OCI-LY1 (cell line): ENCODE measurements at regions not wholly inside any gene's neighbourhood (a gene's known extent, or its start where the extent isn't known, plus 50 kb on each side); places are given as distances from the start of the nearest gene placed in this dataset.

Experiments used
- H2AFZ ChIP-seq: fragments of 200-600 bp; sonication (generic), shearing (Covaris generic); 2 replicates; pipeline ENCODE4 v1.6.0; 2014; ENCODE audit warnings: antibody characterized with exemption, mild to moderate bottlenecking, low read length
- H3F3A ChIP-seq: fragments of 200-600 bp; sonication (generic), shearing (Covaris generic); 2 replicates; pipeline ENCODE4 v1.6.0; 2014; ENCODE audit warnings: mild to moderate bottlenecking, antibody characterized with exemption, low read length, moderate library complexity; ENCODE audit not compliant: insufficient read depth
- H3K27ac ChIP-seq: fragments of 200-600 bp; sonication (generic); 2 replicates; pipeline ENCODE4 v1.5.1; 2014; ENCODE audit warnings: low read length, mixed run types, mild to moderate bottlenecking, low read depth; ENCODE audit not compliant: poor library complexity, severe bottlenecking
- H3K27me3 ChIP-seq: fragments of 200-600 bp; sonication (generic); 2 replicates; pipeline ENCODE4 v1.6.0; 2014; ENCODE audit warnings: antibody characterized with exemption, mild to moderate bottlenecking, low read length, moderate library complexity; ENCODE audit not compliant: insufficient read depth
- H3K36me3 ChIP-seq: fragments of 200-600 bp; sonication (generic); 2 replicates; pipeline ENCODE4 v1.6.1; 2014; ENCODE audit warnings: mild to moderate bottlenecking, antibody characterized with exemption, low read length, moderate library complexity, mixed read lengths; ENCODE audit not compliant: insufficient read depth
- H3K4me1 ChIP-seq: fragments of 200-600 bp; sonication (generic); 2 replicates; pipeline ENCODE4 v1.5.1; 2014; ENCODE audit warnings: mild to moderate bottlenecking, low read length, moderate library complexity; ENCODE audit not compliant: insufficient read depth, severe bottlenecking
- H3K4me2 ChIP-seq: fragments of 200-600 bp; sonication (generic), shearing (Covaris generic); 2 replicates; pipeline ENCODE4 v1.6.1; 2014; ENCODE audit warnings: low read length
- H3K4me3 ChIP-seq: fragments of 200-600 bp; sonication (generic); 2 replicates; pipeline ENCODE4 v1.5.1; 2014; ENCODE audit warnings: low read length, low read depth, mild to moderate bottlenecking, mixed read lengths; ENCODE audit not compliant: poor library complexity, severe bottlenecking
- H3K79me2 ChIP-seq: fragments of 200-600 bp; shearing (Covaris generic); 2 replicates; pipeline ENCODE4 v1.6.1; 2016; ENCODE audit warnings: mixed run types, low read length, mixed read lengths; ENCODE audit not compliant: insufficient read depth
- H3K9ac ChIP-seq: fragments of 200-600 bp; sonication (generic), shearing (Covaris generic); 2 replicates; pipeline ENCODE4 v1.6.1; 2014; ENCODE audit warnings: mild to moderate bottlenecking, low read length, mixed read lengths
- H3K9me2 ChIP-seq: fragments of 200-600 bp; sonication (generic), shearing (Covaris generic); 2 replicates; pipeline ENCODE4 v1.6.1; 2014; ENCODE audit warnings: low read depth, mild to moderate bottlenecking, low read length, mixed read lengths
- H3K9me3 ChIP-seq: fragments of 200-600 bp; shearing (Covaris generic); 2 replicates; pipeline ENCODE4 v1.6.1; 2014; ENCODE audit warnings: low read length, mixed read lengths
- H4K20me1 ChIP-seq: fragments of 200-600 bp; sonication (generic), shearing (Covaris generic); 2 replicates; pipeline ENCODE4 v1.6.0; 2016; ENCODE audit warnings: mild to moderate bottlenecking, low read length; ENCODE audit not compliant: insufficient read depth
- CTCF ChIP-seq: fragments of 200-600 bp; sonication (generic), shearing (Covaris generic); IDR thresholded peaks from 2 replicates; pipeline ENCODE4 v1.5.1; 2017; ENCODE audit warnings: mild to moderate bottlenecking, antibody characterized with exemption, low read length, moderate library complexity, mixed read lengths
- EZH2 ChIP-seq: fragments of 200-600 bp; sonication (generic), shearing (Covaris generic); IDR thresholded peaks from 2 replicates; pipeline ENCODE4 v1.8.0; 2017; ENCODE audit warnings: borderline replicate concordance, mixed run types, mild to moderate bottlenecking, antibody characterized with exemption, low read length, moderate library complexity, mixed read lengths

- Histone ChIP-seq H3K79me2 (no peaks in the 10 kb centered on the region), H3K27me3 (no peaks in the 10 kb centered on the region), H3K9me3 (no peaks in the 10 kb centered on the region), H3K9me2 (no peaks in the 10 kb centered on the region), H3K4me3 (no peak overlapping the region), H2AFZ (no peak overlapping the region), H3F3A (no peaks in the 10 kb centered on the region), H3K4me1 (no peaks in the 10 kb centered on the region), H3K36me3 (no peaks in the 10 kb centered on the region), H4K20me1 (no peaks in the 10 kb centered on the region), H3K27ac (no peak overlapping the region), H3K4me2 (no peak overlapping the region), H3K9ac (no peak overlapping the region)
- no peak for TF ChIP-seq CTCF
- no peak for TF ChIP-seq EZH2
These were observed 181.0 kb upstream of the GPR12 start for GRCh38 chr13:26941345-26942174.

GRCh38 chr13:26934096-26934495, 173.5 kb upstream of the GPR12 start:
- H3K9me3 ChIP-seq: no peaks in the 10 kb centered on the region
- no peak for TF ChIP-seq CTCF
- no peak for TF ChIP-seq EZH2
- H3K27ac ChIP-seq: no peak overlapping the region
- no peak overlapping the region for H2AFZ ChIP-seq
- H3K4me3 ChIP-seq: no peak overlapping the region
- no peaks in the 10 kb centered on the region for H4K20me1 ChIP-seq
- no peak overlapping the region for H3K9ac ChIP-seq
- H3F3A ChIP-seq: no peaks in the 10 kb centered on the region
- no peaks in the 10 kb centered on the region for H3K9me2 ChIP-seq
- no peak overlapping the region for H3K4me2 ChIP-seq
- no peaks in the 10 kb centered on the region for H3K36me3 ChIP-seq
- H3K4me1 ChIP-seq: no peaks in the 10 kb centered on the region
- H3K27me3 ChIP-seq: no peaks in the 10 kb centered on the region; the same call in 1 of the 2 replicates
- no peaks in the 10 kb centered on the region for H3K79me2 ChIP-seq

GRCh38 chr13:26932465-26932864, 171.9 kb upstream of the GPR12 start:
- H2AFZ ChIP-seq: no peak overlapping the region
- no peaks in the 10 kb centered on the region for H3F3A ChIP-seq
- H3K27ac ChIP-seq: no peak overlapping the region
- no peak overlapping the region for H3K4me3 ChIP-seq
- no peaks in the 10 kb centered on the region; the same call in 1 of the 2 replicates for H3K27me3 ChIP-seq
- H3K79me2 ChIP-seq: no peaks in the 10 kb centered on the region
- H3K9me2 ChIP-seq: no peaks in the 10 kb centered on the region
- no peaks in the 10 kb centered on the region for H3K36me3 ChIP-seq
- no peak overlapping the region for H3K9ac ChIP-seq
- no peaks in the 10 kb centered on the region for H3K9me3 ChIP-seq
- H3K4me1 ChIP-seq: no peaks in the 10 kb centered on the region
- no peak overlapping the region for H3K4me2 ChIP-seq
- no peak for TF ChIP-seq CTCF
- no peak for TF ChIP-seq EZH2
- H4K20me1 ChIP-seq: no peaks in the 10 kb centered on the region
